Neutrophil (primary cell): ENCODE measurements at regions not wholly inside any gene's neighbourhood (a gene's known extent, or its start where the extent isn't known, plus 50 kb on each side); places are given as distances from the start of the nearest gene placed in this dataset.
"Not testable (repeated sequence)": the region's sequence is repeated elsewhere in the genome, so short reads cannot be mapped to it uniquely, and the experiment has no call there.

Experiments used
- H3K27ac ChIP-seq: fragments of 200-600 bp; sonication (generic); 2 replicates; pipeline ENCODE4 v1.5.1; 2016; ENCODE audit warnings: mild to moderate bottlenecking, moderate library complexity
- H3K27me3 ChIP-seq: fragments of 200-600 bp; sonication (generic); 2 replicates; pipeline ENCODE4 v1.6.0; 2016; ENCODE audit warnings: mild to moderate bottlenecking
- H3K36me3 ChIP-seq: fragments of 200-600 bp; sonication (generic); 2 replicates; pipeline ENCODE4 v1.5.1; 2017
- H3K4me1 ChIP-seq, 2 experiments: fragments of 200-600 bp in 1 of 2; sonication (generic) in 1 of 2; 1 replicate in 1 of 2; 2 replicates in 1 of 2; pipeline versions ENCODE4 v1.5.1 to v1.6.1; 2013 to 2016; ENCODE audit warnings: low read depth in 1 of 2, low read length in 1 of 2, mild to moderate bottlenecking in 1 of 2, moderate library complexity in 1 of 2; ENCODE audit not compliant: control insufficient read depth in 1 of 2, insufficient read depth in 1 of 2
- H3K4me3 ChIP-seq, 2 experiments: fragments of 200-600 bp in 1 of 2; sonication (generic) in 1 of 2; 1 replicate in 1 of 2; 2 replicates in 1 of 2; pipeline ENCODE4 v1.5.1; 2013 to 2016; ENCODE audit warnings: low read depth in 1 of 2, low read length in 1 of 2, mild to moderate bottlenecking in 1 of 2, moderate library complexity in 1 of 2
- H3K9me3 ChIP-seq: fragments of 200-600 bp; sonication (generic); 2 replicates; pipeline ENCODE4 v1.5.1; 2016
- TF ChIP-seq, protein P1 (sequence below): fragments of 200-600 bp; sonication (generic); IDR thresholded peaks from 2 replicates; pipeline ENCODE4 v1.5.1; 2016; ENCODE audit warnings: antibody characterized with exemption

GRCh38 chr17:83010206-83011200, 68.9 kb upstream of the METRNL start:
- Histone ChIP-seq H3K36me3 (peaks cover 40% of the 10 kb centered on the region), H3K4me1 (no peaks in the 10 kb centered on the region), H3K4me3 (no peak overlapping the region), H3K9me3 (no peaks in the 10 kb centered on the region), H3K27me3 (no peaks in the 10 kb centered on the region), H3K27ac (no peak overlapping the region)
- TF ChIP-seq, protein P1, sequence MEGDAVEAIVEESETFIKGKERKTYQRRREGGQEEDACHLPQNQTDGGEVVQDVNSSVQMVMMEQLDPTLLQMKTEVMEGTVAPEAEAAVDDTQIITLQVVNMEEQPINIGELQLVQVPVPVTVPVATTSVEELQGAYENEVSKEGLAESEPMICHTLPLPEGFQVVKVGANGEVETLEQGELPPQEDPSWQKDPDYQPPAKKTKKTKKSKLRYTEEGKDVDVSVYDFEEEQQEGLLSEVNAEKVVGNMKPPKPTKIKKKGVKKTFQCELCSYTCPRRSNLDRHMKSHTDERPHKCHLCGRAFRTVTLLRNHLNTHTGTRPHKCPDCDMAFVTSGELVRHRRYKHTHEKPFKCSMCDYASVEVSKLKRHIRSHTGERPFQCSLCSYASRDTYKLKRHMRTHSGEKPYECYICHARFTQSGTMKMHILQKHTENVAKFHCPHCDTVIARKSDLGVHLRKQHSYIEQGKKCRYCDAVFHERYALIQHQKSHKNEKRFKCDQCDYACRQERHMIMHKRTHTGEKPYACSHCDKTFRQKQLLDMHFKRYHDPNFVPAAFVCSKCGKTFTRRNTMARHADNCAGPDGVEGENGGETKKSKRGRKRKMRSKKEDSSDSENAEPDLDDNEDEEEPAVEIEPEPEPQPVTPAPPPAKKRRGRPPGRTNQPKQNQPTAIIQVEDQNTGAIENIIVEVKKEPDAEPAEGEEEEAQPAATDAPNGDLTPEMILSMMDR, result no peak

DNA sequence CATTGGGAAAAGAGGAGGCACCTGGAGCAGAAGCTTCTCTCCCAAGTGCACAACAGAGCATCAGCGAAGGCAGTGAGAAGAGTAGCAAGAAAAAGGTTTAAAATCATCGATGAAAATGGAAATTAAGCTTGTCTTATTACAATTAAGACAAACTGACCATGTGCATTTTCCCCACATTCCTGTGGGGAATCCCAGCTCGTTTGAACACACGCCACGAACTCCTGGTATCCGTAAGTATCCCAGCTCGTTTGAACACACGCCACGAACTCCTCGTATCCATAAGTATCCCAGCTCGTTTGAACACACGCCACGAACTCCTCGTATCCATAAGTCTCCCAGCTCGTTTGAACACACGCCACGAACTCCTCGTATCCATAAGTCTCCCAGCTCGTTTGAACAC, 67.7 kb upstream of the METRNL start:
- H3K27me3 ChIP-seq, H3K9me3 ChIP-seq, H3K4me1 ChIP-seq, H3K27ac ChIP-seq, H3K4me3 ChIP-seq: not testable (repeated sequence)
- H3K36me3 ChIP-seq, result peaks cover 30% of the 10 kb centered on the region

GRCh38 chr17:83012200-83012785, 67.1 kb upstream of the METRNL start:
- peaks cover 27% of the 10 kb centered on the region for H3K36me3 ChIP-seq
- no peaks in the 10 kb centered on the region for H3K4me1 ChIP-seq
- no peak overlapping the region for H3K27ac ChIP-seq
- H3K9me3 ChIP-seq, result no peaks in the 10 kb centered on the region
- no peak overlapping the region for H3K4me3 ChIP-seq
- no peaks in the 10 kb centered on the region for H3K27me3 ChIP-seq
- TF ChIP-seq, protein P1, result no peak

- no peaks in the 10 kb centered on the region for H3K4me1 ChIP-seq
- H3K9me3 ChIP-seq, result no peaks in the 10 kb centered on the region
- no peak overlapping the region for H3K27ac ChIP-seq
- TF ChIP-seq, protein P1, result no peak
- H3K36me3 ChIP-seq, result peaks cover 24% of the 10 kb centered on the region
- H3K27me3 ChIP-seq, result no peaks in the 10 kb centered on the region
- H3K4me3 ChIP-seq, result no peak overlapping the region
Measured at GRCh38 chr17:83012868-83013778, 66.3 kb upstream of the METRNL start.

GRCh38 chr17:83013779-83014117, 65.7 kb upstream of the METRNL start:
- TF ChIP-seq, protein P1, result no peak
- peaks cover 19% of the 10 kb centered on the region for H3K36me3 ChIP-seq
- H3K4me3 ChIP-seq, result no peak overlapping the region
- H3K9me3 ChIP-seq, result no peaks in the 10 kb centered on the region
- no peak overlapping the region for H3K27ac ChIP-seq
- H3K27me3 ChIP-seq, result no peaks in the 10 kb centered on the region
- no peaks in the 10 kb centered on the region for H3K4me1 ChIP-seq
